ENCODE measurements at regions not wholly inside any gene's neighbourhood (a gene's known extent, or its start where the extent isn't known, plus 50 kb on each side); places are given as distances from the start of the nearest gene placed in this dataset.

- TF ChIP-seq POLR2A (IDR thresholded peaks at IDR 0.05) (no peak), EP300 (IDR thresholded peaks at IDR 0.05) (no peak), CTCF (IDR thresholded peaks at IDR 0.05) (no peak), POLR2AphosphoS5 (IDR thresholded peaks at IDR 0.05) (no peak)
These were observed 438.5 kb downstream of the ZNF516 start for GRCh38 chr18:76056471-76057110.

Measured in suprapubic skin (tissue), 4 donors.